ENCODE measurements at regions not wholly inside any gene's neighbourhood (a gene's known extent, or its start where the extent isn't known, plus 50 kb on each side); places are given as distances from the start of the nearest gene placed in this dataset.

- TF ChIP-seq CTCF (conservative IDR thresholded peaks at IDR 0.05 in 1 of 2, IDR thresholded peaks at IDR 0.05 in 1 of 2; ENCODE audit: low read depth in 1 of 2, low read length in 2 of 2), result no peak
- no peak for TF ChIP-seq EZH2 (IDR thresholded peaks at IDR 0.05; ENCODE audit: low read length, missing control alignments)
Measured at GRCh38 chr9:117957267-117957666, 253.1 kb downstream of the TLR4 start.
